Tibial artery (tissue), 4 donors: ENCODE measurements at regions not wholly inside any gene's neighbourhood (a gene's known extent, or its start where the extent isn't known, plus 50 kb on each side); places are given as distances from the start of the nearest gene placed in this dataset.

Experiments used
- DNase-seq, 2 donors: peaks; one replicate each; pipeline ENCODE4 v3.0.0-alpha.2; 2019
- H3K27ac ChIP-seq, 2 donors: fragments of 200-600 bp; sonication (generic) in 1 of 2; 1 replicate in 1 of 2; 2 replicates in 1 of 2; pipeline ENCODE4 v1.5.1; 2018 to 2019; ENCODE audit warnings: mild to moderate bottlenecking in 1 of 2
- H3K27me3 ChIP-seq, 2 donors: fragments of 200-600 bp; sonication (generic) in 1 of 2; one replicate each; pipeline versions ENCODE4 v1.5.1 to v1.6.0; 2016 to 2019
- H3K36me3 ChIP-seq, 3 donors: fragments of 200-600 bp; sonication (generic) in 2 of 3; one replicate each; pipeline ENCODE4 v1.5.1; 2016 to 2019; ENCODE audit warnings: mild to moderate bottlenecking in 2 of 3
- H3K4me1 ChIP-seq, 4 donors: fragments of 200-600 bp; sonication (generic) in 2 of 4; 1 replicate in 3 of 4; 2 replicates in 1 of 4; pipeline ENCODE4 v1.5.1; 2016 to 2019
- H3K4me3 ChIP-seq, 2 donors: fragments of 200-600 bp; sonication (generic) in 1 of 2; 1 replicate in 1 of 2; 2 replicates in 1 of 2; pipeline ENCODE4 v1.5.1; 2018 to 2019; ENCODE audit warnings: mild to moderate bottlenecking in 2 of 2
- H3K9me3 ChIP-seq, 3 donors: fragments of 200-600 bp; sonication (generic) in 1 of 3; one replicate each; pipeline ENCODE4 v1.5.1; 2016 to 2019
- CTCF ChIP-seq, 2 experiments: fragments of 200-600 bp in 1 of 2; fragments of 450-650 bp in 1 of 2; IDR thresholded peaks; one replicate each; pipeline ENCODE4 v1.5.1; 2017 to 2019; ENCODE audit warnings: antibody characterized with exemption in 2 of 2, mild to moderate bottlenecking in 1 of 2, moderate library complexity in 1 of 2
- intact Hi-C: fragments of 100-400 bp; cut with DNase I; formaldehyde crosslinking; loops from one replicate; pipeline ENCODE4 v1.15.0; 2023; ENCODE audit warnings: low total_unique reads

GRCh38 chr3:28703843-28704242 lies 355.2 kb upstream of the AZI2 start:
- intact Hi-C loops: no loop called here
- Histone ChIP-seq H3K27ac (no peak overlapping the region), H3K4me1 (no peaks in the 10 kb centered on the region), H3K9me3 (no peaks in the 10 kb centered on the region), H3K4me3 (no peak overlapping the region), H3K36me3 (no peaks in the 10 kb centered on the region), H3K27me3 (no peaks in the 10 kb centered on the region)
- no peak for DNase-seq
- no peak for TF ChIP-seq CTCF (IDR thresholded peaks at IDR 0.05)

GRCh38 chr3:28711293-28711692 lies 362.7 kb upstream of the AZI2 start:
- TF ChIP-seq CTCF (IDR thresholded peaks at IDR 0.05): no peak

DNA sequence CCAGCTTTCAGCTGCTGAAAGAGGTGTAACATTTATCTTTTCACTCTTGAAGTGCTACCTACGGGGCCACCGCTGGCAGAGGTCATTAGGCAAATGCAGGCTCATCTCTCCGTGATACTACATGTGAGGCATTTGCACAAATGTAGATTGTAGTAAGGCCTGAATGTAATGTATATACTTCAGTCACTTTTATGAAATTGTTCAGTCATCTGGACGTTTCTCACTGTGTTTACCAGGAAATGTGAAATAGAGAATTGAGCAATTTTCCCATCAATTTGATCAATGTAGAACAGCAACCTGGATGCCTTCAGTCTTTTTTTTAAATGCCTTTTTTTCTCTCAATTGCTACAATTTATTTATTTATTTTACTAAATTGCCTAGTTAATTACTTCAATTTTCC lies 368.3 kb upstream of the AZI2 start:
- H3K27me3 ChIP-seq: no peaks in the 10 kb centered on the region
- H3K4me1 ChIP-seq: peaks cover 0 to 18% (median 2%) of the 10 kb centered on the region in 4 donors
- DNase-seq: no peak
- no peak overlapping the region for H3K4me3 ChIP-seq
- H3K27ac ChIP-seq: no peak overlapping the region
- no peaks in the 10 kb centered on the region for H3K9me3 ChIP-seq
- H3K36me3 ChIP-seq: no peaks in the 10 kb centered on the region
- TF ChIP-seq CTCF (IDR thresholded peaks at IDR 0.05): no peak
- intact Hi-C loops: no loop called here

More at GRCh38 chr3:28711293-28711692, 362.7 kb upstream of the AZI2 start:
- peaks cover 0 to 2% (median 0%) of the 10 kb centered on the region in 4 donors for H3K4me1 ChIP-seq
- no peak overlapping the region for H3K27ac ChIP-seq
- no peak for DNase-seq
- H3K27me3 ChIP-seq: no peaks in the 10 kb centered on the region
- intact Hi-C loops: no loop called here
- no peaks in the 10 kb centered on the region for H3K36me3 ChIP-seq
- H3K4me3 ChIP-seq: no peak overlapping the region
- H3K9me3 ChIP-seq: no peaks in the 10 kb centered on the region

GRCh38 chr3:28718074-28718849 lies 369.6 kb upstream of the AZI2 start:
- no peak overlapping the region for H3K27ac ChIP-seq
- no peak overlapping the region for H3K4me3 ChIP-seq
- TF ChIP-seq CTCF (IDR thresholded peaks at IDR 0.05): no peak
- no peak for DNase-seq
- intact Hi-C loops: no loop called here
- H3K36me3 ChIP-seq: no peaks in the 10 kb centered on the region
- H3K27me3 ChIP-seq: no peaks in the 10 kb centered on the region
- H3K9me3 ChIP-seq: no peaks in the 10 kb centered on the region
- peaks cover 0 to 18% (median 2%) of the 10 kb centered on the region in 4 donors for H3K4me1 ChIP-seq

GRCh38 chr3:28726840-28727239 lies 378.2 kb upstream of the AZI2 start:
- peak; percentile 34 to 65 for DNase-seq
- peak; percentile 40 to 49 for TF ChIP-seq CTCF (IDR thresholded peaks at IDR 0.05)
- no peaks in the 10 kb centered on the region for H3K36me3 ChIP-seq
- intact Hi-C loops: loop anchor here (5.0 kb wide), 1 partner anchor 250 kb away; no protein-coding TSS in a partner anchor
- H3K9me3 ChIP-seq: no peaks in the 10 kb centered on the region
- no peak overlapping the region for H3K27ac ChIP-seq
- no peaks in the 10 kb centered on the region for H3K27me3 ChIP-seq
- H3K4me3 ChIP-seq: no peak overlapping the region
- H3K4me1 ChIP-seq: no peaks in the 10 kb centered on the region
